GM19397 (cell line): ENCODE measurements at regions not wholly inside any gene's neighbourhood (a gene's known extent, or its start where the extent isn't known, plus 50 kb on each side); places are given as distances from the start of the nearest gene placed in this dataset.

ENCODE experiments used
- ATAC-seq: cut with Tn5 transposase; IDR thresholded peaks from one replicate; pipeline ENCODE4 v1.9.1; 2021; ENCODE audit warnings: mild to moderate bottlenecking, moderate library complexity; ENCODE audit not compliant: unreplicated experiment

DNA sequence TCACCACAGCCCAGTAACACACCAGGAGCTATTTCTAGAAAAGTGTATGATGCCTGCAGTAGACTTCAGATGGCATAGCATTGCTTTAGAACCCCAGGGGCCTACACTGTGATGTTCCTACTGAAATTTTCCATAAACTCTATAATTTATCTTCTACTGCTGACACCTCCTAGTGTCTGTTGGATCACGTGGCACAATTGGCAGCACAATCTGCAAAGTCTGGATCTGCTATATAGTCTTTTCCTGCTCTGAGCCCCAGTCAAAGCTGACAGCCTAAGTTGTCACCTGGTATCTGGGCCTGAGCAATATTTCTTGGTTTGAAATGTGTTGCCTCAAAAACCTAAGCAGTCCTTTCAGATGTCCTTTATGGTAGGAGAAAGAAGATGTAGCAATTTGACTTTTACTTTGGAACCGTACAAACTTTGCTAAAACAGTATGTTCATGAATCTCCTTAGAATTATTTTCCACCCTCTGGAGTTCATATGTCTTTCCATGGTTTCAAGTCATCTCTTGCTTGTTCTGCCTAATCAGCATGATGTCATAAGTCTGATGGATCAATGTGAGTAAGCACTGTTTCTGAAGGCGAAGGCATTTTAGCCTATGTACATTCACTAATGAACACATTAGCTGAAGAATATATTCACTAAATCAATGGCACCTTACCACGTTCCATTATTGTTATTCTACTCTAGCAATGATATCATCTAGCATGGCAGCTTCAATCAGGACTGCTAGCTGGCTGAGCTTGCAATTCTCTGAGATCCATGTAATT lies 536.5 kb upstream of the NBEA start:
- ATAC-seq = no peak

DNA sequence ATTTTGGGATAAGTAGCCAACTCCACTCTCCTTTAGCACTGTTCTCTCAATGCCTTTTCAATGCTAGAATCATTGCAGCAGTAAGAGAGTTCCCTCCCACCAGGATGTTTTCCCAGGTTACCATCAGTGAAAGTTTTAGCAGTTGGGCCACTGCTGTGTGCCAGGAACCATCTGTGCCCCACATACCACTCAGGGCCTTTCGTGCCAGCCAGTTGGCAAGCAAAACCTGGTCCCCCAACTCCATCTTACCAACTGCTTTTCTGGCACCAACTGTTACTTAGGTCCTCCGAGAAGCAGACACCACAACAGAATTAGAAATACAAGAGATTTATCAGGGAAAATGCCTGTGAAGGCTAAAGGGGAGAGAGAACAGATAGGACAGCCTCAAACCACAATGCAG lies 533.4 kb upstream of the NBEA start:
- no peak for ATAC-seq

DNA sequence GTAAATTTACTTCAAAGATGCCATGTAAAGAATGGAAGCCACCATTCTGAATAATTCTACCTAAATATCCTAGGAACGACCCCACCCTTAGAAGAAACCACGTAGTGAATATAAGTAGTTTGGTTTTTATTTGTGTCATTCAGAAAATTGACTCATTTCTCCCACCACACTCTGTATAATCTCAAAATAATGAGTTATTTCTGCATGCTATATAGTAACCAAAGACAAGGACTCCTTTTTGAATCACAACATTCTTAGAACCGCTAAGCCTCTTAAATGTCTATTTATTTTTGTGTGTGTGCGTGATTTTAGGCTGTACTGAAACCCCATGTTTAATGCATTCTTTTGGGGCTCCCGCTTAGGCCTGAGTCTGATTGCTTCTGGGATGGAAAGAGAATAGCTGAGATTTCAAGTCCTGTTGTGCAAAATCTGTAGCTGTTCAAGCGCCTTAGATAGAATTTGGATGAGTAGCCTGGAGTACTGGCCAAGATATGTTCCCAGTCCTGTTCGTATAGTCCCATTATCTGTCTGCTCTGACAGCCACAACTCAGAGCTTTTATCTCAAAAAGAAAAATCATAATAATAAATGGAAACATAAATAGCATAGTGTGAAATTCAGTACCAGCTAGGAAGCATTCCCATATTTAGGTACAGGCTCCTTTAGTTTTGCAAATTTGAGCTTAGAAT lies 532.4 kb upstream of the NBEA start:
- no peak for ATAC-seq

DNA sequence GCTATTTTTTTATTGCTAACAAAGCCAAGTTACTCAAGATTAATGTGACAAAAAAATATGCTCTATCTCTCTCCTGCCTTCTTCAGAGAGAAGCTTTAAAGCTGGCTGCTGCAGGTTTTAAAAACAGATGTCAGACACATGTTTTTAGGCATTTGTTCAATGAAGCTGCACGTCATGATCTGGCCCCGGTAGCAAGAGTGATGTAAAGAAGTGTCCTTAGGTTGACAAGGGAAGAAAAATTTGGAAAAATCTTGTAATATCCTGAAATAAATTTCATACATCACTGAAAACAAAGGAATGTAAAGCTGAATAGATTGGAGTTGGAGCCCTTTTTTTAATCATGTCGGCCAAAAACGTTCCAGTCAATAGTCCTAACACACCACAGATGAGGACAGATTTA lies 531.4 kb upstream of the NBEA start:
- ATAC-seq = no peak

DNA sequence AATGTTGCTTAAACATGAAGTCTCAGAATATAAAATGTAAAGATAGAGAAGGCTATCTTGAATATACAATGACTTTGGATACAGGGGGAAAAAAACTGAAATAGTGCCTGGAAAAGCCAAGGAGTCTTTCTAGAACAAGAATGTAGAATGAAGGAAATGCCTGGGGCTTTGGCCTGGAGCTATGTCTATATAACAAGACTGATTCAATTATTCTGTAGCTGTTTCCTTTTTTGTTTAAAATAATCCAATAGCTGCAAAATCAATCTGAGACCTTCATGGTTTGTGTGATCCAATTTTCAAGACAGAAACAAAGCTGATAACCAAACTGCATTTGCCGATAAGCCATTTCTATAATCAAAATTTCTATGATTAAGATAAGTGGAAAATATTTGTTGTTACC lies 530.9 kb upstream of the NBEA start:
- no peak for ATAC-seq

DNA sequence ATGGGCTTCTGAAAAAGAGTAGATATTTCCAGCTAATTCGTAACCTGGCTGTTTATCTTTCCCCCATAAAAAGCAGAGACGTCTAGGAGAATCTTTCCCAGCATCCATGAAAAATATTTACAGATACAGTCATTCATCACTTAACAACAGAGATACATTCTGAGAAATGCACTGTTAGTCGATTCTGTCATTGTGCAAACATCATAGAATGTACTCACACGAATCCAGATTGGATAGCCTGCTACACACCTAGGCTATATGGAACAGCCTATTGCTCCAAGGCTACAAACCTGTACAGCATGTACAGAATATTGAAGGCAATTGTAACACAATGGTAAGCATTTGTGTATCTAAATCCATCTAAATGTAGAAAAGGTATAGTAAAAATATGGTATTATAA lies 530.2 kb upstream of the NBEA start:
- ATAC-seq = no peak

DNA sequence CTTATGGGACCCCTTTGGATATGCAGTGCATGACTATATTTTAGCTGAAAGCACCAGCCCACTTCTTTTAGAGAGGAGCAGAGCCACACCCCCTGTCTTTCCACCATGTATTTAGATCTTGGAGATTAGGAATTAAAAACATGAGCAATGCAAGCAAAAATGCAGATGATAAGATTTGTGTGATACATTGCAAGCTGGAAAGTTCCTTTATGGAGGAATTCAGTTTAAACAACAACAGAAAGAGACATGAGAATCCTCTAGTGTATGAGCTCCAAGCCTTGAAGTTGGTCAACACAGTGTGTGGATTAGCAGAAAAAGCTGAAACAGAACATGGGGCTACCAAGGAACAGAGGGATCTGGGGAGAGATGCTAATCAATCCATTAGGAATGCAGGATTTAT lies 529.8 kb upstream of the NBEA start:
- ATAC-seq = no peak

DNA sequence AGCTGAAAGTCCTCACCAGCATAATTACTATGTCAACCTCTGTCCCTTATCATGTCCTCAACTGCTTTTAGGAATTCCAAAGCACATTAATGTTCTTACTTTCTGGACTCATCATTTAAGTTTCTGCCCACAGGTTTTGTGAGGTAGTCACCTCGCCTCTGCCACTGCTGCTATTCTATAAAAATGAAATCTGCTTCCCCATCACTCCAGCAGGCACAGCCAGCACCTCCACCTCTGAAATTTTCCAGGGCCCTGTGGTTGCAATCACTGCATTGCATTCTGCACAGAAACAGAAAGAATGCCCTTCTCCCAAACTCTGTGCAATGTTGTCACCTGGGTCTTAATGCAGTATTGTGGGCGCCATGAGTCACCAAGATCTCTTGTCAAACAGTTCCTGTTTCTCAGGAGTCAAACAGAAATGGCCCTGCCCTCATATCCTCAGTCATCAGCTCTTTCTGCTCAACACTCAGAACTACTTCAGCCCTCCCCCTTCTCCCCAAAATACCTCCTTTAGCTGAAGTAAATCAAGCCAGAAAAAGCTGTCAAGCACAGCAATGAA lies 529.2 kb upstream of the NBEA start:
- ATAC-seq = no peak

DNA sequence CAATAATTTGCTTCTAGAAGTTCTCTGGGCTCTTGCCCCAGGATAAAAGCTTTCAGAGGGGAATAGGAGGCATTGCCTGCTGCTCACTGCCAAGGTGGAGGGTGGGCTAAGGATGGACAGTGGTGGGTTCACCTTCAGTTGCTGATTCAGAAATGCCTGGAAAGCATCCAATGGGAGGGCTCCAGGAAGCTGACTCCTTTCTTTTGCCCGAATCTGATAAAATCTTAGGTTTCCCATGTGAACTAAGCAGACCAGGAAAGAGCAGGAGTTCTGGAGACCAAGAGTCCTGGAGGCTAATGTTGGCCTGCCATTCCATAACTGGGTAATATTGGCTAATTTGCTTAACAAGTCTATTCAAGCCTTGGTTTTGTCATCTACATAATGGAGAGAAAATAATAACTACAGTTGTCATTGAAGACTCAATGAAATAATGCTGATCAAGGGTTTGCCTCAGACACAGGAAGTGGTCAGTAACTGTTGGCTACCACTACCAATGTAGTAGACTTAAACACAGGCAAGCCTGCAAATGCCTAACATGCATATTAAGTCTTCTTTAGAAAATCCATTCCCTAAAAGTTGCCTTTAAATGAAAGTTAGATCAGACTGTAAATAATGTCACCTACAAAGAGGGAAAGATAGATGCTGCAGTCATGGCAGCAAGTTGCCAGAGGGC lies 528.4 kb upstream of the NBEA start:
- ATAC-seq = no peak

DNA sequence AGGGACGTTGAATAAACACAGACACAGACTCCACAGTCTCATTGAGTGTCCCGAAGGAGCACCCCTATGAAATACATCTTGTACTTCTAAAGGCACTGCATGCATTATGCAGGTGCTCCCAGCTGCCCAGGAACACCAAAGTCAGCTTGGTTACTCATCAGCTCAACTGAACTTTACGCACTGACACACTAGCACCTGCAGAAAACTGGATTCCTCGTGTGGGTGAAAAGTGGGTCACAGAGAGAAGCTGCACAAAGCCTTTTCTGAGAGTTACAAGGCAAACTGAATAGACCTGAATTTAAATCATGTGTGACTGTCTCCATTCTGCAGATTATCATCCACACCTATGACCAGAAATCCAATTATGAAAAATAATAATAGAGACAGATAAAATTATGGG lies 527.5 kb upstream of the NBEA start:
- no peak for ATAC-seq

DNA sequence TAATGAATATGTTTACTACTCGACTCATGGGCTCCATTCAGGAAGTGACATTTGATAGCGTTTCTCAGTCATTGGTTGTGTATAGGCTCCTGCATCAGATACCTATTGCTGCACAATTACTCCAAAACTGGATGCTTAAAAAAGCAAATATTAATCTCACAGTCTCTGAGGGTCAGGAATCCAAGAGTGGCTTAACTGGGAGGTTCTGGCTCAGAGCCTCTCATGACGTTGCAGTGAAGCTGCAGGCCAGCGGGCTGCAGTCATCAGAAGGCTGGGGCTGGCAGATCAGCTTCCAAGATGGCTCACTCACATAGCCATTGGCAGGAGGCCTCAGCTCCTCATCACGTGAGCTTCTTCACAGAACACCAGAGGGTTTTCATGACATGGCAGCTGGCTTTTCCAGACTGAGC lies 525.1 kb upstream of the NBEA start:
- ATAC-seq = no peak

DNA sequence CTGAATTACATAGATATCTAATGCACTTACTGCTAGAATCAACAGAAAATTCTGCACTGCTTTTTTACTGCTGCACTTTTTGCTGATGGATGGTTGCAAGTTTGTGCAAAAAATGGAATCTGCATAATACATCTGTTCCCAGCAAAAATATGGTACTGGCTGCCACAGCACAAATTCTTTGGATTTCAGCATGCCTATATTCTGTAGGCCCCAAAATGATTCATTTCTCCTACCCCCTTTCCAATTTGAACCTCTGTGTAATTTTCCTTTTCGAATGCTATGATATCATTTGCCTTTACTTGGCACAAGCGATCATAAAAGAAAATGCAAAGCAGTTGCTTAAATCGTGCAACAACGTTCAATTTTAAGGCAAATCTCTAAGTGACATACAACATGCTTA lies 524.2 kb upstream of the NBEA start:
- ATAC-seq = no peak

DNA sequence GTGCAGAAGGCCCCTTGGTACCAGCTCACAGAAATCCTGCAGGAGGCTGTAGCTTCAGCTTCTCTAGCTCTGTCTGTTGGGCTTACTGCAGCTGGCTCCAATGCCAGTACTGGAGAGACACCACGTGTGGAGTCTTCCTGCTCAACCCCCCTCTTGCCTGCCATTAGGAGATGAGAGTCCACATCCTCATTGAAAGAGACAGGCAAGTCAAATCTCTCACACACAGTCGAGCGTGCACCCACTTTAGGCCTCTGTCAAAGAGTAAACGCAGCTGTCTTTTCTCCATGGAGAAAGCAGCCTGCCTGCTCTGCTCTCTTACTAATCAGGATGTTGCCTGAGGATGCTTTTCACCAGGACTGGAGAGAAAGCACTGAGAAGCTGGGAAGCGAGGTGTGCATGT lies 523.0 kb upstream of the NBEA start:
- no peak for ATAC-seq

DNA sequence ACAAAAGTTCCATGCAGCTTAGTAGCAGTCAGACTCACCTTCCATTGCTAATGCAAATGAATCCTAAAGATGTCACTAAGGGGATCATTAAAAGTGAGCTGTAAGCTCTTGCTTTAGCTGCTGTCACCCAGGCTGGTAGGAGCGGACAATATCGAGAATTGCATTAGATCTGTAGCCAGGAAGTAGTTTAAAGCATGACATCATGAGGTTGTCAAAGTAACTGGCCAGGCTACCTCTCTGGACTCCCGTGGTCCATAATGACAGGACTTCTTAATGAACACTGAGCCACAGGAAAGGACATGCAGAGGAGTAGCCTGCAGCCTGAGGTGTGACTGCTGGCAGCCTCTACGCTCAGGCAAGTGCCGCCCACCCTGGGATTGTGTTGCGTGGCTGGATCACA lies 522.3 kb upstream of the NBEA start:
- no peak for ATAC-seq

DNA sequence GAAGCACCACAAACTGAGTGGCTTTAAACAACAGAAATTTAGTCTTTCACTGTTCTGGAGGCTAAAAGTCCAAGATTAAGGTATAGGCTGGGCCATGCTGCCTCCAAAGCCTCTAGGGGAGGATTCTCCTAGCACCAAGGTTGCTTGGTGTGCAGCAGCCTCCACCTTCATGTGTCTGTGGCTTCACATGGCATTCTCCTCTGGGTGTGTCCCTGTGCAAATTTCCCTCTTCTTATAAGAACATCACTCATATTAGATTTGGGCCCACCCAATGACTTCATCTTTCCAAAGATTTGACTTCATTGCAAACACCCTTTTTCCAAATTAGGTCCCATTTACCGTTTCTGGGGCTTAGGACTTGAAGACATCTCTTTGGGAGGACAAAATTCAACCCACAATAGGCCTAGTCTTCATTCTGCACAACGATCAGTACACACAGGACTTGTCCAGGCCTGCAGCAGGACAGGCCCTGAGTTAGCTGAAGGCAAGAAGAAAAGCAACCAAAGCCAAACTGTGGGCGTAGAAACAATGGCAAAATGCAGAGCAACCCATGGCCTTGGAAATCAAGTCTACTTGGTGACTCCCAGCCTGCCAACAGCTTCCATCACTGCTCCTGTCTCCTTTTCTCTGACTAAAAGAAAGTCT lies 521.2 kb upstream of the NBEA start:
- ATAC-seq = no peak

DNA sequence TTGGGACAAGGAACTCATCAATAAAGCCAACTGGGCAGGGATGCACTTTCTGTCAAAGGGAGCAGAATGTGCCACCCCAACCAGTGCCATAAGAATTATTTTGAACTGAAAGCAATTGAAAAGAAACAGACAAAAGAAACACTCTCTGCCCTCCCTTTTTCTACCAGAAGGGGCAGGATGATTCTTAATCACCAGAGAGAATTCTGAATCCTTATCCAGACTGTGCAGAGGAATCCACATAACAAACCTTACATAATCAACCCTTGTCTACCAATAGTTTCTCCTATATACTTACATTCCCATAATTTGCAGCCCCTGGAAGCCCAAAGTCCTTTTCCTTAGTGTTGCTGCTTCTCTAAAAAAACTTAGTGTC lies 520.7 kb upstream of the NBEA start:
- ATAC-seq = no peak

DNA sequence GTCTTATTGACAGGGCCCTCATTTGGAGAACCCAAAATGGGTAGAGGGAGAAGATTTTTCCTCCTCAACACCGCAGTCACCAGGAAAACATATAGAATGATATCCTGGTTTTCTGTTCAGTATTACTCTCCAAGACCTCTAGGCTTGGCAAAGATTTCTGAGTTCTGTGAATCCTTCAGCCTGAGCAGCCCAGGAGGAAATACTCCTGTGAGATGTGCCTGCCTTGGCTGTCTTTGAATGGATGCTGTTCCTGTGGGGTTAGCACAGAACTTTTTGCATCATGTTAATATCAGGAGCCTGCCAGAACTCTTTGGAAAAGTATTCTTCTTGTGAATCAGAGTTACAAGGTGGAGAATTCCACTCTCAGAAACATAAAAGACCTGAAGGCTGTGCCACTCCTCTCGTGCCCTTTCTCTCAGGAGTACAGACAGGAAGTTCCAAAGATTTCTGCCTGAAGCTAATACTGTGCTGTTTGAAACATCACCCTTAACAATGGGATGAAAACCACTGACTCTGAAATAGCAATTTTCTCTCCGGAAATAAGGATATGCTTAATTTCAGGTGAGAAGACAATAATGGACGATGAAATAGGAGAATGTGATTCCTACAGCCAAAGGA lies 520.1 kb upstream of the NBEA start:
- ATAC-seq = no peak

DNA sequence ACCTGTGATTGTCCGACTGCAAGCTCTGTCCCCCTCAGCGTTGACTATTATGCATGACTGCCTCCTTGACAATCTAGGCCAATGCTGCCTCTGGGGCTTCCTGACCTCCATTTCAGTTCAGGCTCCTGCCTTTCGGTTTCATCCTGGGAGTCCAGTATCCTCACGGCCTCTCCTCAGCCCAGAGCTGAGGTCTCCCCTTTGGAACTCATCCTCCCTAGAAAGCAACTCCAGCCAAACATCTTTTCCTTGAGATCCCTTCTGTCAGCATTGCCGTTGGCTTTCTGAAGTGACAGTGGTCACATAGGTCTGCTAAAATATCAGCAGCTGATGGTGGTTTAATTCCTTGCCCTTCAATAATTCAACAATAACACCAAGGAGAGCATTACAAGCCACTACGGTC lies 519.1 kb upstream of the NBEA start:
- no peak for ATAC-seq

DNA sequence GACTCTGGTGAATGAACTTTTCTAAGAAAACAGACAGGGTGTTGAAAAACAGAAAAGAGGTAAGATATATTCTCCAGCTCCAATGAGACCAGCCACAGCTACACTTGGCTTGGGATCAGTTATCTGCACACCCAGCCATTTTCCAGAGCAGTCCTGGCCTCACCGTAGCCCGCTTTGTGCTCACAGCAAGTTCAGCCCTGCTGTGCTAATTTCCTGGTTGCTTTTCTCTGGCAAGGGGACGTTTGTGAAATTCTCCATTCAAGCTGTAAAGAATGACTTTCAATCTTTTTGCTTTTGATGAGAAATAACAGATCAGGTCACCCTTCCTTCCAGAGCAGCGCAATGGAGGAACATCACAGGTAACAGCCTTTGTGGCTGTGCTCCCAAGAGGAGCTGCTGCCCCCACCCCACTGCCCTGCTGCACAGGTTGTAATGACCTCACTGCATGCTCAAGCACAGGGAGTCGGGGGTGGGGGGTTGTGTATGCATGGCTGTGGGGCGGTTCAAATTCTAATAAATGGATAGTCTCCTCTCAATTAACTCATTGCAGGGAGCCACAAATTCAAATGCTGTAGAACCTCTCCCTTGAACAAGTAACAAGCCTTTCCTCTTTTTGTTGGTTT lies 516.6 kb upstream of the NBEA start:
- ATAC-seq = no peak

DNA sequence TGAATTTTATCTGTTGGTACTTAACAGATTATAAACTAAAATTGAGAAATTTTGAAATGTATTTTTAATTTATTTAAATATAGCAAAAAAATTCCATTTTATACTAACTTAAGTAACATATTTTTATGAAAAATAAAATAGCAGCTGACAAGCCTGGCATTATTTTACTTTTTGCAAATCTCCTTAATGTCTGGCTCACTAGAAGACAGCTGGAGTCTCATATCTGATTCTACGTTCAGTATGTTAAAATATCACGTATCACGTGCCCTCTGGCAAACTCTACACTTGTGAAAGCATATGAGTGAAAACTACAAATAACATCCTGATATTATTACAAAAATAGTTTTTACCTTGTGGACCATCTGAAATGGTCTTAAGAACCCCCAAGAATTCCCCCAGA lies 513.2 kb upstream of the NBEA start:
- ATAC-seq = no peak

DNA sequence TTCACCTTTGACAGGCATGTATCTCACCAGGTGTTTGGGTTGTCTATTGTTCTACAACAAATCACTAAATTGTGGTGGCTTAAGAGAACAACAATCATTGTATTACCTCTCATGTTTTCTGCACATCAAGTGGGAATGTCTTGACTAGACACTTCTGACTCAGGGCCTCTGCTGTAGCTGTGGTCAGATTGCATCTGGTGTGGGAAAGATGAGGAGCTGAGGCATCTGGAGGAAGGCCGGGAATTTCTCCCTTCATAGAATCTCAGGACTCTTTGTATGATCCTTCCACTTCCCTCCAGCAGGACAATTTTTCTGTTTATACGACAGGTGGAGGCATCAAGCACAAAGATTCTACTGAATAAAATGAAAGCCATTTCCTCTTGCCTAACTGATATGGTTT lies 511.8 kb upstream of the NBEA start:
- no peak for ATAC-seq
